ENCODE measurements at regions not wholly inside any gene's neighbourhood (a gene's known extent, or its start where the extent isn't known, plus 50 kb on each side); places are given as distances from the start of the nearest gene placed in this dataset.

GRCh38 chr2:214651451-214651850 lies 158.0 kb downstream of the BARD1 start:
- H3K9ac ChIP-seq (ENCODE audit: low read length), result no peak overlapping the region
- no peaks in the 10 kb centered on the region for H3K9me3 ChIP-seq (ENCODE audit: low read length)
- H3K27me3 ChIP-seq (ENCODE audit: low read length), result no peaks in the 10 kb centered on the region
- CTCF ChIA-PET, result no interaction called here
- BruUV-seq (replicated peaks), result no TSS peak
- TF ChIP-seq EZH2phosphoT487 (IDR thresholded peaks at IDR 0.05; ENCODE audit: borderline replicate concordance, low read length) (no peak), EZH2 (IDR thresholded peaks at IDR 0.05; ENCODE audit: low read length, unreplicated experiment) (no peak), CTCF (conservative IDR thresholded peaks at IDR 0.05; ENCODE audit: low read depth, low read length) (no peak)
- H3K27ac ChIP-seq (ENCODE audit: low read length), result no peak overlapping the region
- intact Hi-C loops (cut with micrococcal nuclease), result no loop called here
- no peaks in the 10 kb centered on the region for H3K79me2 ChIP-seq (ENCODE audit: low read length)
- peak; percentile 43; the same call in 1 of the 2 replicates for ATAC-seq
- no peaks in the 10 kb centered on the region for H4K20me1 ChIP-seq (ENCODE audit: low read length)
- no peak overlapping the region for H3K4me2 ChIP-seq (ENCODE audit: low read length)
- H3K9me2 ChIP-seq (replicated peaks; ENCODE audit: low read length), result no peaks in the 10 kb centered on the region
- H2AFZ ChIP-seq (ENCODE audit: low read length), result no peak overlapping the region
- no peaks in the 10 kb centered on the region for H3F3A ChIP-seq (ENCODE audit: low read length, unreplicated experiment)
- H3K4me1 ChIP-seq (ENCODE audit: insufficient read depth, low read length), result no peaks in the 10 kb centered on the region
- DNase-seq, result peak; percentile 9
- no peak overlapping the region for H3K4me3 ChIP-seq (ENCODE audit: low read length)
- POLR2A ChIA-PET (ENCODE audit: unreplicated experiment), result no interaction called here
- no peaks in the 10 kb centered on the region for H3K36me3 ChIP-seq (ENCODE audit: low read depth, low read length)

DNA sequence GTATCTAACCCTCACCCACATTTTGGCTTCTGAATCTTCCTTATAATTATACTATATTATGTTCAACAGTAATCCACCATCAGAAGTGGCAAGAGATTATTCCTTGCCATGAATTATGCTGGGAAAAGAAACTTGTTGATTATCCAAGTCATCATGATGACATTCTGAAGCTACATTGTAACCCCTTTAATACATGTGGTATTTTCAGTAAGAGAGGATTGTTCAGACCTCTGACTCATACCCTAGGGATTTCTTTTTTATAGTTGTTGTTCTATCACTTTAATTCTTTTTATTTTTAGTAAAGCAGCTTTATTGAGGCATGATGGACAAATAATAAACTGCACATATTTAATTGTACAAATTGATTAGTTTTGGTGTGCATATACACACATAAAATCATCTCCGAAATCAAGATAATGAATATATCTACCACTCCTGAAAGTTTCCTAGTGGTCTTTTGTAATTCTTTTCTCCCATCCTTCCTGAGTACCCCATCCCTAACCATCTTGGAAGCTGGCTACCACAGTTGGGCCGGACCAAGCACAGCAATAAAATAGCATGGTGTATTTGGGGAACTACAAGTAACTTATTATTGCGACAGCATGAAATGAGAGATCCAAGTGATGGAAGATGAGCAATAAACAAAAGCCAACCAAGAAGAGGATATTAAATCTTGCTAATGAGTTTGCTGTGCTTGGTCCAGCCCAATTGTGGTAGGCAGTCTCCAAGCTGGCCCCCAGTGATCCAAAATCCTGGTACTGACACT lies 159.9 kb downstream of the BARD1 start:
- Histone ChIP-seq H3K27me3 (ENCODE audit: low read length) (no peaks in the 10 kb centered on the region), H3K36me3 (ENCODE audit: low read depth, low read length) (no peaks in the 10 kb centered on the region), H3K9me3 (ENCODE audit: low read length) (no peaks in the 10 kb centered on the region), H3K4me2 (ENCODE audit: low read length) (no peak overlapping the region), H3K9ac (ENCODE audit: low read length) (no peak overlapping the region), H3K4me3 (ENCODE audit: low read length) (no peak overlapping the region), H3K79me2 (ENCODE audit: low read length) (no peaks in the 10 kb centered on the region), H3K27ac (ENCODE audit: low read length) (no peak overlapping the region), H3K9me2 (replicated peaks; ENCODE audit: low read length) (no peaks in the 10 kb centered on the region), H2AFZ (ENCODE audit: low read length) (no peak overlapping the region), H4K20me1 (ENCODE audit: low read length) (no peaks in the 10 kb centered on the region), H3F3A (ENCODE audit: low read length, unreplicated experiment) (no peaks in the 10 kb centered on the region), H3K4me1 (ENCODE audit: insufficient read depth, low read length) (no peaks in the 10 kb centered on the region)
- BruUV-seq (replicated peaks), result no TSS peak
- TF ChIP-seq CTCF (conservative IDR thresholded peaks at IDR 0.05; ENCODE audit: low read depth, low read length) (no peak), EZH2 (IDR thresholded peaks at IDR 0.05; ENCODE audit: low read length, unreplicated experiment) (no peak), EZH2phosphoT487 (IDR thresholded peaks at IDR 0.05; ENCODE audit: borderline replicate concordance, low read length) (no peak)
- ATAC-seq (peak; percentile 64), DNase-seq (peak; percentile 22)
- intact Hi-C loops (cut with micrococcal nuclease), result no loop called here
- ChIA-PET POLR2A (ENCODE audit: unreplicated experiment) (no interaction called here), CTCF (no interaction called here)

- Histone ChIP-seq H3F3A (ENCODE audit: low read length, unreplicated experiment) (no peaks in the 10 kb centered on the region), H3K9me3 (ENCODE audit: low read length) (no peaks in the 10 kb centered on the region), H3K27me3 (ENCODE audit: low read length) (no peaks in the 10 kb centered on the region), H3K9me2 (replicated peaks; ENCODE audit: low read length) (no peaks in the 10 kb centered on the region), H3K4me3 (ENCODE audit: low read length) (no peak overlapping the region), H2AFZ (ENCODE audit: low read length) (no peak overlapping the region), H3K36me3 (ENCODE audit: low read depth, low read length) (no peaks in the 10 kb centered on the region), H3K4me2 (ENCODE audit: low read length) (no peak overlapping the region), H4K20me1 (ENCODE audit: low read length) (no peaks in the 10 kb centered on the region), H3K4me1 (ENCODE audit: insufficient read depth, low read length) (no peaks in the 10 kb centered on the region), H3K27ac (ENCODE audit: low read length) (no peak overlapping the region), H3K79me2 (ENCODE audit: low read length) (no peaks in the 10 kb centered on the region), H3K9ac (ENCODE audit: low read length) (no peak overlapping the region)
- intact Hi-C loops (cut with micrococcal nuclease), result no loop called here
- no peak for DNase-seq
- BruUV-seq (replicated peaks), result no TSS peak
- ChIA-PET CTCF (no interaction called here), POLR2A (ENCODE audit: unreplicated experiment) (no interaction called here)
- TF ChIP-seq CTCF (conservative IDR thresholded peaks at IDR 0.05; ENCODE audit: low read depth, low read length) (no peak), EZH2 (IDR thresholded peaks at IDR 0.05; ENCODE audit: low read length, unreplicated experiment) (no peak), EZH2phosphoT487 (IDR thresholded peaks at IDR 0.05; ENCODE audit: borderline replicate concordance, low read length) (no peak)
- no peak for ATAC-seq
Measured at GRCh38 chr2:214648520-214648919, 161.0 kb downstream of the BARD1 start.

Data from PC-3 (cell line).